ENCODE measurements at regions not wholly inside any gene's neighbourhood (a gene's known extent, or its start where the extent isn't known, plus 50 kb on each side); places are given as distances from the start of the nearest gene placed in this dataset.

DNA sequence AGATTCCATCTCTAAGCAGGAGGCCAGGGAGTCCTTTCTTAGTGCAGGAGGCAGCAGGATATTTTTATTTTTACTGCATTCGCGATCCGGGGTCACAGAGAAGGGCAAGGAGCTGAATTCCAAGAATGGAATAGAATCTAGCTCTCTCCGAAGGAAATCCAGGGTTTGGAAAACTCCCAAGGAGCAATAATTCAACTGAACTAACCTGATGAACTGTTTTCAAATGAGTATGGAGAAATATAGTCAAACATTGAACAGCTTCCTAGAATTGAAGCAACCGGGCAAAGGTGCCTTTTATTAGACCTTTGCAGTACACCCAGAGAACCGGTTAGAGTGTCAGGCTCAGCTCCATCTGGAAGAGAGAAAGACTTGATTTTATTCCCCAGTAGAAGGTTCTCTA lies 120.7 kb upstream of the MAF start:
- peaks cover 8% of the 10 kb centered on the region for H3K27me3 Mint-ChIP-seq
- H3K36me3 Mint-ChIP-seq, result no peaks in the 10 kb centered on the region
- H3K9me3 Mint-ChIP-seq, result peaks cover 3% of the 10 kb centered on the region
- no peaks in the 10 kb centered on the region for H3K4me1 Mint-ChIP-seq
- DNase-seq, result no peak
- no peak overlapping the region for H3K4me3 Mint-ChIP-seq
- H3K27ac Mint-ChIP-seq, result no peak overlapping the region

- no peak overlapping the region for H3K27ac Mint-ChIP-seq
- H3K36me3 Mint-ChIP-seq, result no peaks in the 10 kb centered on the region
- H3K9me3 Mint-ChIP-seq, result peaks cover 3% of the 10 kb centered on the region
- H3K4me3 Mint-ChIP-seq, result no peak overlapping the region
- H3K27me3 Mint-ChIP-seq, result peaks cover 15% of the 10 kb centered on the region
- no peaks in the 10 kb centered on the region for H3K4me1 Mint-ChIP-seq
- DNase-seq, result no peak
Observed at GRCh38 chr16:79717333-79718137, 117.0 kb upstream of the MAF start.

DNA sequence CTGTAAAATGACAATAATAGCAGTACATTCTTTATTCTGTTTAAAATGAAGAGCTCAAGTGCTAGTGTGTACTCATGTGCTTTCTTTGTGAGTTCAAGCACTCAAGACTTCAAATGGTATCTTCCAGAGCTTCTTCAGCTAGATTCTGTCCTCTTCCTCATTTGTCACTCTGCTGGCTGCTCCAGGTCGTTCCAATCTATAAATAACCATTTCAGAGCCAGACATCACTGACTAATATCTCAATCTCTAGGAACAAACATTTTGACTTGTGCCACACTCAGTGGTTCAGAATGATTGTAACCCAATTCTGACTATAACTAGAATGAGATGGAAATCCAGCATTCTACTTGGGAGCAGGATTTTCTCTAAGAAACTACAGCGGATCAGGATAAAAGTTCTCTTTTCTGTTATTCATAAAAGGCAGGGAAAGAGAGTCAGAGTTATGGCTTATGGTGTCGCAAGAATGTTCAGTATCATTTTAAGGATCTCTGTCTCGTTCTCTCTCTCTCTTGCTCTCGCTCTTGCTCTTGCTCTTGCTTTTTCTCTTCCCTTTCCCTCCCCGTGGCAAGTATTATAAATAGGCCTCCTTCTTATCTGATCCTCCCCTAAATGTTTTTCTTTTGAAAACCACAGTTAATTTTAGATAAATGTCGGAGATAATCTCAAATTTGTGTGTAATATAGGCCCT lies 116.3 kb upstream of the MAF start:
- Mint-ChIP-seq H3K36me3 (no peaks in the 10 kb centered on the region), H3K27ac (no peak overlapping the region), H3K9me3 (no peaks in the 10 kb centered on the region), H3K27me3 (peaks cover 15% of the 10 kb centered on the region), H3K4me1 (no peaks in the 10 kb centered on the region), H3K4me3 (no peak overlapping the region)
- DNase-seq, result no peak

- Mint-ChIP-seq H3K27me3 (peaks cover 15% of the 10 kb centered on the region), H3K27ac (no peak overlapping the region)
Observed at GRCh38 chr16:79715061-79715460, 114.5 kb upstream of the MAF start.

GRCh38 chr16:79714440-79714839 lies 113.9 kb upstream of the MAF start:
- Mint-ChIP-seq H3K36me3 (no peaks in the 10 kb centered on the region), H3K27ac (no peak overlapping the region), H3K4me3 (no peak overlapping the region), H3K9me3 (no peaks in the 10 kb centered on the region), H3K27me3 (peaks cover 15% of the 10 kb centered on the region), H3K4me1 (no peaks in the 10 kb centered on the region)
- no peak for DNase-seq

More at GRCh38 chr16:79715061-79715460, 114.5 kb upstream of the MAF start:
- H3K4me1 Mint-ChIP-seq, result no peaks in the 10 kb centered on the region
- H3K36me3 Mint-ChIP-seq, result no peaks in the 10 kb centered on the region
- DNase-seq, result no peak
- no peaks in the 10 kb centered on the region for H3K9me3 Mint-ChIP-seq
- H3K4me3 Mint-ChIP-seq, result no peak overlapping the region

- no peak for DNase-seq
- no peak overlapping the region for H3K4me3 Mint-ChIP-seq
Observed at GRCh38 chr16:79713609-79714309, 113.2 kb upstream of the MAF start.

GRCh38 chr16:79712276-79712675 lies 111.7 kb upstream of the MAF start:
- Mint-ChIP-seq H3K9me3 (no peaks in the 10 kb centered on the region), H3K27me3 (peaks cover 11% of the 10 kb centered on the region), H3K4me3 (no peak overlapping the region), H3K27ac (no peak overlapping the region), H3K36me3 (no peaks in the 10 kb centered on the region), H3K4me1 (no peaks in the 10 kb centered on the region)
- DNase-seq, result no peak

More at GRCh38 chr16:79713609-79714309, 113.2 kb upstream of the MAF start:
- no peaks in the 10 kb centered on the region for H3K9me3 Mint-ChIP-seq
- no peaks in the 10 kb centered on the region for H3K36me3 Mint-ChIP-seq
- no peak overlapping the region for H3K27ac Mint-ChIP-seq
- no peaks in the 10 kb centered on the region for H3K4me1 Mint-ChIP-seq
- H3K27me3 Mint-ChIP-seq, result peaks cover 11% of the 10 kb centered on the region

DNA sequence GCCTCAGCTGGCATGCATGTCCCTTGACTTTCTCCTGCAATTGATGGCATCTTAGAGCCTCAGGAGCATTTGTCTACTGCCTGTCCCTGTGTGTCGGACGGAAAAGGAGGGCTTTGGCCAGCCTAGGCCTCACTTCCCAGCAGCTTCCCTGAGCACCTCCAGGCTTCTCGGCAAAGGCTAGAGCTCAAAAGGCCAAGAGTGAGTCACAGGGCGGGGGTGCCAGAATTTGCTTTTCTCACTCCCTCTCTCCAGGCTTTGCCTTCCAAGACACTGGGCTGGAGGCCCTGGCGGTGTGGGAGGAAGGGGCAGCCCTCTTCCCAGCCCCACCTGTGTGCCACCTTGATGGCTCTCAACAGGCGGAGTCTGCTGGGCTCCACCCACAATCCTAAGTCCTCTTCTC lies 107.3 kb upstream of the MAF start:
- Mint-ChIP-seq H3K9me3 (no peaks in the 10 kb centered on the region), H3K27ac (no peak overlapping the region), H3K36me3 (no peaks in the 10 kb centered on the region), H3K27me3 (no peaks in the 10 kb centered on the region), H3K4me1 (no peaks in the 10 kb centered on the region), H3K4me3 (no peak overlapping the region)
- DNase-seq, result no peak

- Mint-ChIP-seq H3K36me3 (no peaks in the 10 kb centered on the region), H3K4me1 (no peaks in the 10 kb centered on the region), H3K27ac (no peak overlapping the region), H3K9me3 (no peaks in the 10 kb centered on the region), H3K27me3 (no peaks in the 10 kb centered on the region), H3K4me3 (no peak overlapping the region)
- no peak for DNase-seq
Observed at GRCh38 chr16:79703066-79703465, 102.5 kb upstream of the MAF start.

- H3K36me3 Mint-ChIP-seq, result peaks cover 2% of the 10 kb centered on the region
- H3K27me3 Mint-ChIP-seq, result peaks cover 8% of the 10 kb centered on the region
- H3K9me3 Mint-ChIP-seq, result peaks cover 8% of the 10 kb centered on the region
- H3K4me3 Mint-ChIP-seq, result no peak overlapping the region
- no peak overlapping the region for H3K27ac Mint-ChIP-seq
- no peaks in the 10 kb centered on the region for H3K4me1 Mint-ChIP-seq
- no peak for DNase-seq
Observed at GRCh38 chr16:79698341-79698753, 97.8 kb upstream of the MAF start.

- H3K27ac Mint-ChIP-seq, result no peak overlapping the region
- H3K36me3 Mint-ChIP-seq, result peaks cover 2% of the 10 kb centered on the region
- peaks cover 8% of the 10 kb centered on the region for H3K27me3 Mint-ChIP-seq
- no peak overlapping the region for H3K4me3 Mint-ChIP-seq
- DNase-seq, result no peak
- peaks cover 8% of the 10 kb centered on the region for H3K9me3 Mint-ChIP-seq
- H3K4me1 Mint-ChIP-seq, result no peaks in the 10 kb centered on the region
Observed at GRCh38 chr16:79697562-79698112, 97.1 kb upstream of the MAF start.

DNA sequence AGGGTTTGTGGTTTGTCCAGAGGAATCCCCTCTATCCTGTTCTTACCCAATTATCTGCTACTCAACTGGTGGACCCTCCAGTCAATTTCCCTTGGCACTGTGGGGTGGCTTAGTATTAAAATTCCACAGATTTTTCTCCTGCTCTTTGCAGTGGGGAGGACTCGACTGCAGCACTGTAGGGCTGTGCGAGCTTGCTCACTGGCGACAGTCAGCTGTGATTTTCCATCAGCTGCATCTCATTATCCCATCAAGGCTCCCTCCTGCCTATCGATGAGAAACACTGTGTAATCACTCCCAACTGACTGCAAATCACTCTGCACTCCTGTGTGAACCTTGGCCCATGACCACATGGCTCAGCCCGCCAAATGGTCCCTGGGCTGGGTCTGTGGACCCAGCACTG lies 90.5 kb upstream of the MAF start:
- Mint-ChIP-seq H3K27me3 (peaks cover 8% of the 10 kb centered on the region), H3K27ac (no peak overlapping the region), H3K36me3 (peaks cover 2% of the 10 kb centered on the region), H3K4me3 (no peak overlapping the region), H3K4me1 (no peaks in the 10 kb centered on the region), H3K9me3 (peaks cover 9% of the 10 kb centered on the region)
- no peak for DNase-seq

DNA sequence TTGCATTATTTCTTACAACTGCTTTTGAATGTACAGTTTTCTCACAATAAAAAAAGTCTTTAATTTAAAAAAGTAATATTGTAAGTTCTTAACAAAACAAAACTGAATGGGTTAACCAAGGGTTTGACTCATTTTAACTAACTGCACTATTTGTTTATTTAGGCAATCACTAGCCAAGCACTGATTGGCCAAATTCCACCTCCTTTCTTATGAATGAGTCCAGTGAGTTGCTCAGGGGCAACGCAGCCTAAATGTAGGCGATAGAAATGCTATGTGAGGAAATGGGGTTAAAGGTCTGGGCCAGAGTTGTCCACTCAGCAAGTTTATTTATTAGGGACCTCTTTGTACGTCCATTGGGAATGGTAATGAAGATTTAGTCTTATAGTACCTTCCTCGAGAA lies 89.6 kb upstream of the MAF start:
- Mint-ChIP-seq H3K36me3 (peaks cover 2% of the 10 kb centered on the region), H3K27me3 (peaks cover 8% of the 10 kb centered on the region), H3K27ac (no peak overlapping the region), H3K9me3 (peaks cover 9% of the 10 kb centered on the region), H3K4me1 (no peaks in the 10 kb centered on the region), H3K4me3 (no peak overlapping the region)
- DNase-seq, result no peak

- Mint-ChIP-seq H3K4me1 (no peaks in the 10 kb centered on the region), H3K4me3 (no peak overlapping the region), H3K36me3 (no peaks in the 10 kb centered on the region)
Observed at GRCh38 chr16:79687249-79688130, 87.0 kb upstream of the MAF start.

More at GRCh38 chr16:79687249-79688130, 87.0 kb upstream of the MAF start:
- H3K9me3 Mint-ChIP-seq, result peaks cover 1% of the 10 kb centered on the region
- H3K27ac Mint-ChIP-seq, result no peak overlapping the region
- no peak for DNase-seq
- no peaks in the 10 kb centered on the region for H3K27me3 Mint-ChIP-seq
